ENCODE measurements at regions not wholly inside any gene's neighbourhood (a gene's known extent, or its start where the extent isn't known, plus 50 kb on each side); places are given as distances from the start of the nearest gene placed in this dataset.

GRCh38 chr4:126733301-126733700 lies 899.5 kb upstream of the INTU start:
- H3K4me3 ChIP-seq (replicated peaks in 1 of 3; ENCODE audit: insufficient read depth in 1 of 3, low read depth in 1 of 3, low read length in 3 of 3): no peak overlapping the region
- FAIRE-seq (no peak), DNase-seq (ENCODE audit: low read depth, low spot score) (no peak)
- intact Hi-C loops (cut with micrococcal nuclease) (no loop called here), dilution Hi-C loops (cut with MboI; ENCODE audit: extremely low pct_ligation_motif_present, low sequenced_read_pairs) (no loop called here)
- H3K79me2 ChIP-seq (ENCODE audit: control insufficient read depth, insufficient read depth, low read length): no peaks in the 10 kb centered on the region
- H3K9me1 ChIP-seq (replicated peaks; ENCODE audit: control insufficient read depth, extremely low read depth, insufficient read depth, low read length): no peaks in the 10 kb centered on the region
- H3K4me1 ChIP-seq (ENCODE audit: control insufficient read depth, extremely low read depth, insufficient read depth, low read length): no peaks in the 10 kb centered on the region
- CTCF ChIA-PET: interaction anchor here (0.9 to 1.3 kb wide), 2 partner anchors 29 to 47 kb away, joined by 3 to 4 read pairs; no protein-coding TSS in a partner anchor
- no peaks in the 10 kb centered on the region for H3K36me3 ChIP-seq (ENCODE audit: control insufficient read depth in 2 of 2, extremely low read depth in 1 of 2, insufficient read depth in 2 of 2, low read length in 2 of 2)
- H3K4me2 ChIP-seq (ENCODE audit: insufficient read depth, low read length): no peak overlapping the region
- H4K20me1 ChIP-seq (replicated peaks; ENCODE audit: control insufficient read depth, extremely low read depth, insufficient read depth, low read length): no peaks in the 10 kb centered on the region
- POLR2A ChIA-PET: no interaction called here
- H3K9me3 ChIP-seq (replicated peaks; ENCODE audit: control insufficient read depth, insufficient read depth, low read length): no peaks in the 10 kb centered on the region
- TF ChIP-seq POLR2A (IDR thresholded peaks at IDR 0.05; ENCODE audit: low read depth, low read length) (no peak), EZH2 (IDR thresholded peaks at IDR 0.05; ENCODE audit: borderline replicate concordance, low read depth, low read length, severe bottlenecking) (no peak), CTCF (IDR thresholded peaks at IDR 0.05; ENCODE audit: extremely low read depth in 1 of 2, insufficient read depth in 1 of 2, low read depth in 1 of 2, low read length in 2 of 2) (no peak), MYC (IDR thresholded peaks at IDR 0.05; ENCODE audit: low read depth, low read length) (no peak), FOS (IDR thresholded peaks at IDR 0.05; ENCODE audit: borderline replicate concordance, insufficient read depth, low read length) (no peak), JUN (IDR thresholded peaks at IDR 0.05; ENCODE audit: borderline replicate concordance, insufficient read depth, insufficient read length, low read depth) (no peak), POLR2AphosphoS5 (IDR thresholded peaks at IDR 0.05; ENCODE audit: insufficient read depth, low read depth, low read length) (no peak), GATA2 (IDR thresholded peaks at IDR 0.05; ENCODE audit: insufficient read depth, insufficient read length, low read depth, low read length) (no peak), MAX (IDR thresholded peaks at IDR 0.05; ENCODE audit: insufficient read depth, insufficient read length) (no peak)
- no peak overlapping the region for H3K27ac ChIP-seq (ENCODE audit: insufficient read depth, low read depth, low read length)
- no peak overlapping the region for H3K9ac ChIP-seq (replicated peaks; ENCODE audit: extremely low read depth, insufficient read depth, low read length)
- no peaks in the 10 kb centered on the region for H3K27me3 ChIP-seq (ENCODE audit: control insufficient read depth in 2 of 2, insufficient read depth in 2 of 2, low read length in 2 of 2)
- H2AFZ ChIP-seq (ENCODE audit: low read depth, low read length): no peak overlapping the region
- BruUV-seq (replicated peaks): no TSS peak
